Body of pancreas (tissue), 4 donors: ENCODE measurements at regions not wholly inside any gene's neighbourhood (a gene's known extent, or its start where the extent isn't known, plus 50 kb on each side); places are given as distances from the start of the nearest gene placed in this dataset.

ENCODE experiments used
- CTCF ChIP-seq, 7 experiments: fragments of 450-650 bp in 4 of 7; fragments of 200-600 bp in 3 of 7; sonication (generic) in 3 of 7; IDR thresholded peaks; one replicate each; pipeline ENCODE4 v1.5.1; 2016 to 2019; ENCODE audit warnings: antibody characterized with exemption in 7 of 7
- POLR2A ChIP-seq, 3 donors: fragments of 450-650 bp; IDR thresholded peaks; one replicate each; pipeline ENCODE4 v1.6.1; 2016; ENCODE audit warnings: antibody characterized with exemption in 3 of 3, mild to moderate bottlenecking in 2 of 3

GRCh38 chr7:130902755-130903357 is 168.8 kb upstream of the KLF14 start:
- TF ChIP-seq POLR2A (IDR thresholded peaks at IDR 0.05) (no peak), CTCF (IDR thresholded peaks at IDR 0.05) (no peak)
